ENCODE measurements at regions not wholly inside any gene's neighbourhood (a gene's known extent, or its start where the extent isn't known, plus 50 kb on each side); places are given as distances from the start of the nearest gene placed in this dataset.
A peak's percentile ranks its signal among the peaks of the same experiment; 100 is the strongest.
"Not testable (repeated sequence)": the region's sequence is repeated elsewhere in the genome, so short reads cannot be mapped to it uniquely, and the experiment has no call there.

DNA sequence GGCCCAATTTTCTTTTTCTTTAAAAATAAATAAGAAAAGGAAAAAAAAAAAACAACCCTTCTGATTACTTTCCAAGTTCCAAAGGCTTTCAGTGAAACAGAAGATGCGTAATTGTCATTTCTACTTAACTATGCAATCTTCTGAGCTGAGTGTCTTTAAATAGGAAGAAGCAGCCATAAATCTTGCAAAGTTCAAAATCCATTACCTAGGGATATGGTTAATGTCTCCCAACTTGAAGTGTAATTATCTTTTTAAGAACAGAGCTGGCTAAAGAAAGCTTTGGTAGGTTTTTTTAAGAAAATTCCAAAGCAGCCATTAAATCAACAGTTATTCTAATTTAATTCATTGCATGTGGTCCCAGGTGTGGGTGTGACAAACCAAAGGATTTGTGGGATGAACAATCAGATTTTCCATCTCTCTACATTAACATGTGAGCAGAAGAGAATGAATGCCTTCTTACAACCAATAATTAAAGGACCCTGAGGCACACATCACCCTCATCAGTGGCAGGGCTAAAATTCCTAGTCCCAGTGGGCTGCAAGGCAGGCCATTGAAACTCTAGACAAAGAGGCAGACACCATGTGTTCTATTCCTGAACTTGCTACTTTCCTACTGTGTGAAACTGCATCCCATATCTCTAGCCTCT is 419.2 kb downstream of the REEP3 start:
- no peak for DNase-seq
- intact Hi-C loops (cut with DNase I), result no loop called here

DNA sequence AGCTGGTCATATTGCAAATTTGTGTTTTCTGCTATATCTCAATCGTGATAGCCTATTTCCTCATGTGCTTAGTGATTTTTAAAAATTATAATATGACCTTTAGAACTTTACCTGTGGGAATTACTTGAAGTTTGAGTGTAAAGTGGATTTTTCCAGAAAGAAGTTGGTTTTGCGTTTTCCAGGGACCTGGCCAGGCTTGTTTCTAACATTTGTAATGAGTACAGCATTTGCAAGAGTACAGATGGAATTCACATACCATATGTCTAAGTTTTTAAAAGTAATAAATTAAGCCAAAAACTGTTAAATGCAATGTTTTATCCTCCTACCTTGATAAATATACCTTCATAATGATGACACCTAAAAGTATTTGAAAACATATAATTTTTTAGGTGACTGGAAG is 443.2 kb downstream of the REEP3 start:
- no peak for DNase-seq
- intact Hi-C loops (cut with DNase I), result no loop called here

DNA sequence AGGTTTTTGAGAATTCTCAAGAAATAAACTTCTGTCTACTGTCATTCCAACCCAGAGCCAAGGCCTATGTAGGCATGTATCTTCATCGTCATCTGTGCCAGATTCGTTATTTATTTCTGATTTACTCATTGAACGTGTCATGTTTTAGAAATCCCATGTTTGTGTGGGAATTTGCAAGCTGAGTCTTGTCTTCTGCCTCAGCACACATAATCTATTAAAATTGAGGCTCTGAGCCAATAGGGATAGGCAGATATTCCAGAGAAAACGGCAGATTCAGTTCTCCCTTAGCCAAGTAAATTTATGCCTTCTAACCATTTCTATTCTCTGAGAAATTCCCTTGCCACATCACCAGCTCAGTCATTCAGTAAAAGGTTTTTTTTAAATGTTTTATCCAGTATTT is 444.6 kb downstream of the REEP3 start:
- intact Hi-C loops (cut with DNase I), result no loop called here
- no peak for DNase-seq

DNA sequence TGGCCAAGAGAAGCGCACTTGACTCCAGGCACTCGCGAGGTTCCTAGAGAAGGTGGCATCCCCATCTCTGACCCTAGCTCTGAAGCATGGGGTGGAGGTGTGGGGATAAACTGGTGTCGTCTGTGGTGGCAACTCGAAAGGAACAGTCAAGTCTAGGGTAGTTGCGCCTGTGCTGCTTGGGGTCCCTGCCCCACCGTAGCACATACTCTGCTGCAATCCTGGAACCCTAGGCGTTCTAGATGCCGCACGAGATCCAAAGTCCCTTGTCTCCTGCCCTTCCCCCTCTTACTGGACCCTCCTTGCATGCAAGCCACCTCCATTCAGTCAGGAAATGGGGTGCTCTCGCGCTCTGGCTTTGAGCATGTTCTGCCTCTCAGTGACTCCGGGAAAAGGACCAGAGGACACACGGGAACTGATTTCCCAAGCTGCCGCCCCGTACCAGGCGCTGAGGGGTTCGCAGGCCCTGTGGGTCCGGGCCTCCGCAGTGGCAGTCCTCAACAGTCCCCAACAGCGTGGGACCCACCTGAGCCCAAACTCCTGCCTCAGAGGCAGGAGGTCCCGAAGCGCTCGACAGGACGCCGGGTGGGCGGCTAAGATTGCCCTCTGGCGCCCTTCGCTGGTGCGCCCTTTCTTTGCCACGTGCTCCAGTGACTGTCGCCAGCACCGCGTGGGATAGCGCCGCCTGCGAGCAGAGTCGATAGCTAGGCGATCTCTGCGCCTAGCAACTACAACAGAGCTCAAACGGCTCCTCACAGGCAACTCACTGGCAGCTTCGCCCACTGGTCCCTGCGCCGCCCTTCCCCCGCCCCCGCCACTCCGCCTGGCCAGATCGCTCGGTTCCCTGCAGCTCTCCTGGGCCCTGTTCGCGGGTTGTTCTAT is 452.0 kb downstream of the REEP3 start:
- no peak for DNase-seq
- intact Hi-C loops (cut with DNase I), result no loop called here

GRCh38 chr10:63976538-63976937 is 455.3 kb downstream of the REEP3 start:
- DNase-seq, result peak in 38 of 42 donors; percentile 9 to 76 (median 50)
- intact Hi-C loops (cut with DNase I), result no loop called here

- intact Hi-C loops (cut with DNase I), result no loop called here
- peak in 35 of 42 donors; percentile 11 to 79 (median 43) for DNase-seq
Observed at GRCh38 chr10:63977329-63977923, 456.2 kb downstream of the REEP3 start.

GRCh38 chr10:63980870-63981269 is 459.7 kb downstream of the REEP3 start:
- intact Hi-C loops (cut with DNase I); DNase-seq: not testable (repeated sequence)

DNA sequence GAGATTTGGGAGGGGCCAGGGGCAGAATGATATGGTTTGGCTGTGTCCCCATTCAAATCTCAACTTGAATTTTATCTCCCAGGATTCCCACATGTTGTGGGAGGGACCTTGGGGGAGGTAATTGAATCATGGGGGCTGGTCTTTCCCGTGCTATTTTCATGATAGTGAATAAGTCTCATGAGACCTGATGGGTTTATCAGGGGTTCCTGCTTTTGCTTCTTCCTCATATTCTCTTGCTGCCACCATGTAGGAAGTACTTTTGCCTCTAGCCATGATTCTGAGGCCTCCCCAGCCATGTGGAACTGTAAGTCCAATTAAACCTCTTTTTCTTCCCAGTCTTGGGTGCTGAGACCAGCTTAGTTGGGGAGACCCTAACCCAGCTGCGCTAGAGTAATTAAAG is 462.9 kb downstream of the REEP3 start:
- DNase-seq; intact Hi-C loops (cut with DNase I): not testable (repeated sequence)

- intact Hi-C loops (cut with DNase I), result no loop called here
- DNase-seq, result no peak
Observed at GRCh38 chr10:63986536-63986935, 465.3 kb downstream of the REEP3 start.

DNA sequence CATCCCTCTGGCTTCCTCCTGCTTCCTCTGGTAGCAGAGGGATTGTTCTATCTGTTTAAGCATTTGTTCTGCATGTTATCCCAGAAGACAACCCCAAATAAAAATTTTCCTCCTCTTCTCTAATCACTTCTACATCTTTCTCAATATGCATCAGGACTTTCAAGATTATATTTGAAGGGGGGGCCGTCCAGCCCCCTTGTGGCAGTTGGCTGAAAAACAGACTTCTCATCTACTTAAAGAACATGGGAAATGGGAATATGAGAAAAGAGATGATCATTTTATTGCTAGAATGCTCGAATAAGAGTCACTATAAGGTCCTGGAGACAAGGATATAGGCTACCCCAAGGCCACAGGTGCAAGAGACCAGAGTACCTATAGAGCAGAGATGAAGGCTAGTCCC is 466.0 kb downstream of the REEP3 start:
- intact Hi-C loops (cut with DNase I), result no loop called here
- DNase-seq, result no peak

DNA sequence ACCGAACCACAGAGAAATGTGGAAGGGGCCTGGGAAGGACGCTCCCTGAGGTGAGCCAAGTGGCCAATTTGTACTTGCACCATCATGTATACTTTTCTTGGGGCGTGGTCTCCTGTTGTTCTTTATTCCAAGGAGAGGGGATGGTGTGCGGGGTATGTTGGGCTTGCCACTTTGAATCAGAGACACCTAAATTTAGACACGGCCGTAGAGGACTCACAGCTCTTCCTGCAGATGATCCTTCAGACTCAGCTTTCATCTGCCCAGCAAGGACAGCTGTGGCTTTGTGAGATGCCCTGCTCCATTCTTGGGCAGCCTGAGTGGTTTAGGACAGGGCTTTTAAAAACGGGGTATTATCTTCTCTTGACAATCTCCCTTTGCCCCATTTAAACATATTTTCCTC is 473.2 kb downstream of the REEP3 start:
- intact Hi-C loops (cut with DNase I), result no loop called here
- DNase-seq, result no peak

- intact Hi-C loops (cut with DNase I), result no loop called here
- no peak for DNase-seq
Observed at GRCh38 chr10:64007157-64007556, 486.0 kb downstream of the REEP3 start.

GRCh38 chr10:64010711-64011110 is 489.5 kb downstream of the REEP3 start:
- no peak for DNase-seq
- intact Hi-C loops (cut with DNase I), result no loop called here

DNA sequence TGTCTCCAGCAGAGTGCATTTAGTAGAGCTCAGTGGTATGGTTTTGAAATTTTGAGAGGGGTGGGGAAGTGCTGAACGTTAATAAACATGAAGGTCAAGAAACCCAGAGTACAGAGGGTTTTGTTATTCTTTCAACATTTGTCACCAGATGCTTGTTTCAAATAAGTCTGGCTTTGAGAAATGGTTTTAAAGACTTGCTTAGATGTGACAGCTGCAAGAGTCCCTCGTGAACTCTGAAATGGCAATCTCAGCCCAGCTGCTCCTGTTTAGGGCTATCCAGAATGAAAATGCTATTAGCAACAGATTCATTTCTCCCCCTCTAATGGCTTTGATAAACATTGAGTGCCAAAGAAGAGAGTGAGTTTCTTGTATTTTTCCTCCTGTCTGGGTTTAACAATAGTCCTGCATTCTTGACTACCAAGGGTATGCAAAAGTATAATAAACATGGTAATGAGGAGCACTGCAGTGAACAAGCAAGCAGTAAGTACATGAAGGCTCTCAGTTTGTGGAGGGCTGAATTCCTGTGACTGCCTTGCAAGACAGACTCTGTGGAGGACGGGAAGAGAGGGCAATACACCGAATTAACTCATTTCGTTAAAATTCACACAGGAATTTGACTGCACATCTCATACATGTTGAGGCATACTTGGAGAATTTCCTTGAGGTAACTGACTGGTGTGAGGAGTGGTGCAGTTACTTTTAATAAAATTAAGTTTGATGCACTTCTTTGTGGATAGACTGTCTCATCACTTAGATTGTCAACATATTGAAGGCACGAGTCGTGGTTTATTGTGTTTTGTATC is 490.9 kb downstream of the REEP3 start:
- no peak for DNase-seq

GRCh38 chr10:64014281-64014680 is 493.1 kb downstream of the REEP3 start:
- intact Hi-C loops (cut with DNase I), result no loop called here
- no peak for DNase-seq

More for the DNA sequence above, 490.9 kb downstream of the REEP3 start:
- intact Hi-C loops (cut with DNase I), result no loop called here

- no peak for DNase-seq
- intact Hi-C loops (cut with DNase I), result no loop called here
Observed at GRCh38 chr10:64023926-64024470, 502.8 kb downstream of the REEP3 start.

- intact Hi-C loops (cut with DNase I), result no loop called here
- DNase-seq, result no peak
Observed at GRCh38 chr10:64033711-64034110, 512.5 kb downstream of the REEP3 start.

- intact Hi-C loops (cut with DNase I), result no loop called here
- DNase-seq, result peak in 6 of 42 donors; percentile 2 to 46 (median 22)
Observed at GRCh38 chr10:64036321-64036930, 515.2 kb downstream of the REEP3 start.
